T47D (cell line): ENCODE measurements at regions not wholly inside any gene's neighbourhood (a gene's known extent, or its start where the extent isn't known, plus 50 kb on each side); places are given as distances from the start of the nearest gene placed in this dataset.
A peak's percentile ranks its signal among the peaks of the same experiment; 100 is the strongest.
"Not testable (repeated sequence)": the region's sequence is repeated elsewhere in the genome, so short reads cannot be mapped to it uniquely, and the experiment has no call there.

Experiments
- DNase-seq, 2 experiments: peaks; one replicate each; pipeline versions ENCODE4 v3.0.0 to v3.0.0-alpha.2; 2011 to 2012; ENCODE audit warnings: low read depth in 1 of 2, low spot score in 1 of 2
- JUND ChIP-seq: IDR thresholded peaks from 2 replicates; pipeline ENCODE4 v1.6.1; 2012; ENCODE audit warnings: low read depth
- in situ Hi-C: cut with HindIII; loops from 2 replicates; pipeline ENCODE4 v1.10.0; 2016; ENCODE audit warnings: low sequenced_read_pairs, low pct_unique_long_range_greater_than_20kb

- DNase-seq = no peak
- TF ChIP-seq JUND = no peak
- in situ Hi-C loops = no loop called here
Observed at GRCh38 chr3:67064105-67064504, 66.0 kb downstream of the KBTBD8 start.

- DNase-seq = no peak
- TF ChIP-seq JUND = no peak
- in situ Hi-C loops = no loop called here
Observed at GRCh38 chr3:67067251-67067650, 69.1 kb downstream of the KBTBD8 start.

DNA sequence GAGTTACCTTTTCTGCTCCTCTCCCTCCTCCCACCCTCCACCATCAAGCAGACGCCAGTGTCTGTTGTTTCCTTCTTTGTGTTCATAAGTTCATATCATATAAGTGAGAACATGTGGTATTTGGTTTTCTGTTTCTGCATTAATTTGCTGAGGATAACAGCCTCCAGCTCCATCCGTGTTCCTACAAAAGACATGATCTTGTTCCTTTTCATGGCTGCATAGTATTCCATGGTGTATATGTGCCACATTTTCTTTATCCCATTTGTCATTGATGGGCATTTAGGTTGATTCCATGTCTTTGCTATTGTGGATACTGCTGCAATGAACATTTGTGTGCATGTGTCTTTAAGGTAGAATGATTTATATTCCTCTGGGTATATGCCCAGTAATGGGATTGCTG, 74.5 kb downstream of the KBTBD8 start:
- in situ Hi-C loops, DNase-seq: not testable (repeated sequence)

- no peak for TF ChIP-seq JUND
- no peak for DNase-seq
- in situ Hi-C loops = no loop called here
Observed at GRCh38 chr3:67073812-67074211, 75.7 kb downstream of the KBTBD8 start.

DNA sequence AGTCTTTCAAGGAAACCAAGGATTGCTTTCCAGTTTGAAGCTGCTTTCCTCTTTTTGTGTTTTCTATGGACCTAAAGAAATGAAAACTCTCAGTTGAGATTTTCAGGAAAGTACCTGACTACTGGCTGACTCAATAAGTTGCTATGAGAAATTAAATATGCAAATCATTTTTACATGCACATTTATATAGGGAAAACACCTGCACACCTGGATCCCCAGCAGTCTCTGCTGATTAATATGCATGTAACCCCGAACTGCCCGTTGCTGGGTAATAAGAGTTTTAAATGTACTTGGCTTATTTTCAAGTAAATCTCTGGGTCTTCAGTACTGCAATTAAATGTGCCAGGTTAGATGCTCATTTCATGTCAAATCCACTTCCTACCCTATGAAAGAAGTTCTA, 77.2 kb downstream of the KBTBD8 start:
- in situ Hi-C loops = no loop called here
- TF ChIP-seq JUND = no peak
- DNase-seq = no peak

GRCh38 chr3:67076607-67077006, 78.5 kb downstream of the KBTBD8 start:
- in situ Hi-C loops = no loop called here
- TF ChIP-seq JUND = no peak
- no peak for DNase-seq

GRCh38 chr3:67077656-67078055, 79.5 kb downstream of the KBTBD8 start:
- in situ Hi-C loops = no loop called here
- TF ChIP-seq JUND = no peak
- DNase-seq = no peak

GRCh38 chr3:67082533-67083024, 84.5 kb downstream of the KBTBD8 start:
- in situ Hi-C loops = no loop called here
- no peak for TF ChIP-seq JUND
- DNase-seq = no peak

- TF ChIP-seq JUND = no peak
- DNase-seq = no peak
- in situ Hi-C loops = no loop called here
Observed at GRCh38 chr3:67083277-67083676, 85.2 kb downstream of the KBTBD8 start.

GRCh38 chr3:67087788-67088187, 89.7 kb downstream of the KBTBD8 start:
- no peak for TF ChIP-seq JUND
- DNase-seq = no peak
- in situ Hi-C loops = no loop called here

DNA sequence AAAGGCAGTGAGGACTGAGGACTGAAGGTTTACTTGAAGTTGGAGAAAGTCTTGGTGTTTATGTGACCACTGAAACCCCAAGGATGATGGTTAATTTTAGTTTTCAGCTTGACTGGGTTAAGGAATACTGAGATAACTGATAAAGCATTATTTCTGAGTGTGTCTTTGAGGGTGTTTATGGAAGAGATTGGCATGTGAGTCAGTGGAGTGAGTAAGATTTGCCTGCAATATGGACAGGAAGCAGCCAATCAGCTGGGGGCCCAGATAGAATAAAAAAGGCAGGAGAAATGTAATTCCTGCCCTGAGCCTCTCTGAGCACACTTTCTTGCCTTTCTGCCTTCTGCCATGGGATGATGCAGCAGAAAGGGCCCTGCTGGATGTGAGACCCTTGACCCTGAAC, 92.4 kb downstream of the KBTBD8 start:
- in situ Hi-C loops = no loop called here
- DNase-seq = no peak
- TF ChIP-seq JUND = no peak

DNA sequence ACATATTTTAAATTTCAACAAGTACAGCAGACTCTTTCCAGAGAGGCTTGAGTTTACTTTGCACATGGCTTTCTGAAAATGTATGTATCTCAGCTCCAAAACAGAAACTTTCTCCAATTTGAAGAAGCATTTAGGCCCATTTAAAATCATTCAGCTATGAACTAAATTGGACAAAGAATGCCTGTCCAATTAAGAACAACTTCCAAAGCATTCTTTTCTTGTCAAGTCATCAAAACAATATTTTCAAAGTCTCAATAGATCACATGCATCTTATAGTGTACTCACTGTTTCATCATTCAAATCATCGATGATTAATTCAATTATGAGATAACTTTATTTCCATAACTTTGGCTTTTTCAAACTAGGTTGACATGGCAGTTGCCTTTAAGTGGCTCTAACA, 95.2 kb downstream of the KBTBD8 start:
- in situ Hi-C loops = no loop called here
- DNase-seq = no peak
- TF ChIP-seq JUND = no peak

- in situ Hi-C loops = no loop called here
- no peak for TF ChIP-seq JUND
- DNase-seq = no peak
Observed at GRCh38 chr3:67094167-67094566, 96.1 kb downstream of the KBTBD8 start.

DNA sequence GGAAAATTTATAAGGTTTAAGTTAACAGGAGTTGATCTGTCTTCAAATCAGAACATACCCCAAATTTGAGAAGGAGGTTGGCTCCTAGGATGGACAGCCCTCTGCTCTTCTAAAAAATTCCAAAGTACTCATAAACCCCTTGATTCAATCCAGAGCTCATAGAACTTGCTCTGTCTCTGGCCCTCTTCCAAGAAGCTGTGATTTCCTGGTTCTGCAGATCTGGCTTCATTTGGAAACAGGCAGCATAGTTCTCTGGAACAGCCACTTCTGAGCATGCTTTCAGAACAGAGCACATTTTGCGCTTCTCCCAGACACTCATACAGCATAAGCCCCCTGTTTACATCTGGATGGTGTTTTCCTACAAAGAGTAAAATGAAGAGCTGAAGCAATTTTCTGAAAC, 96.7 kb downstream of the KBTBD8 start:
- in situ Hi-C loops = no loop called here
- TF ChIP-seq JUND = no peak
- peak in 1 of 2 experiments; percentile 16 for DNase-seq
